IMR-90 (cell line): ENCODE measurements at regions not wholly inside any gene's neighbourhood (a gene's known extent, or its start where the extent isn't known, plus 50 kb on each side); places are given as distances from the start of the nearest gene placed in this dataset.

Source experiments
- ATAC-seq: fragments of 200-7000 bp; cut with Tn5 transposase; 2 replicates; pipeline ENCODE4 v1.9.1; 2020; ENCODE audit warnings: low read depth, mild to moderate bottlenecking, moderate library complexity
- BruUV-seq: library from RNA; stranded (reverse); fragments of 400-500 nt; replicated peaks from 2 replicates; lab custom pipeline; 2021; lab: Mats Ljungman, UMichigan
- CTCF ChIA-PET: fragments of 300-600 bp; formaldehyde crosslinking; extraction: SDS; loops from one replicate; lab custom pipeline; 2021; ENCODE audit warnings: antibody characterized with exemption; lab: Yijun Ruan, JAX
- POLR2A ChIA-PET: fragments of 300-600 bp; sonication (Branson Sonifier 250); formaldehyde crosslinking; loops from one replicate; lab custom pipeline; 2022; ENCODE audit warnings: antibody characterized with exemption; ENCODE audit not compliant: unreplicated experiment; lab: Charles Lee
- DNase-seq: peaks from one replicate; pipeline ENCODE4 v3.0.0; 2013
- H2AFZ ChIP-seq: replicated peaks from 2 replicates; pipeline ENCODE3; 2013; ENCODE audit warnings: low read length, mild to moderate bottlenecking; ENCODE audit not compliant: poor library complexity
- H2AK5ac ChIP-seq: 2 replicates; pipeline ENCODE4 v1.6.1; 2013; ENCODE audit warnings: low read depth, low read length, inconsistent platforms
- H2AK9ac ChIP-seq: replicated peaks from 2 replicates; pipeline ENCODE3; 2013; ENCODE audit warnings: mild to moderate bottlenecking, low read depth, low read length, moderate library complexity; ENCODE audit not compliant: poor library complexity
- H2BK120ac ChIP-seq: 2 replicates; pipeline ENCODE4 v1.6.1; 2013; ENCODE audit warnings: low read depth, low read length, inconsistent platforms
- H2BK15ac ChIP-seq: 3 replicates; pipeline ENCODE4 v1.6.1; 2013; ENCODE audit warnings: low read depth, low read length, inconsistent platforms
- H2BK20ac ChIP-seq: 2 replicates; pipeline ENCODE4 v1.6.1; 2013; ENCODE audit warnings: low read depth, mild to moderate bottlenecking, inconsistent platforms, low read length, moderate library complexity
- H2BK5ac ChIP-seq: 2 replicates; pipeline ENCODE4 v1.6.1; 2013; ENCODE audit warnings: mild to moderate bottlenecking, low read depth, low read length, inconsistent platforms; ENCODE audit not compliant: poor library complexity, severe bottlenecking
- H3K14ac ChIP-seq: replicated peaks from 2 replicates; pipeline ENCODE4 v1.6.1; 2013; ENCODE audit warnings: low read depth, low read length, inconsistent platforms
- H3K18ac ChIP-seq: 2 replicates; pipeline ENCODE4 v1.6.1; 2013; ENCODE audit warnings: low read depth, low read length, control low read depth
- H3K23ac ChIP-seq: 2 replicates; pipeline ENCODE4 v1.6.1; 2013; ENCODE audit warnings: low read depth, low read length, inconsistent platforms
- H3K27ac ChIP-seq: 2 replicates; pipeline ENCODE4 v1.5.1; 2013; ENCODE audit warnings: mild to moderate bottlenecking, control low read depth, low read length; ENCODE audit not compliant: insufficient read depth
- H3K27me3 ChIP-seq: 2 replicates; pipeline ENCODE4 v1.6.1; 2013; ENCODE audit warnings: low read length; ENCODE audit not compliant: control insufficient read depth, insufficient read depth
- H3K36me3 ChIP-seq: 2 replicates; pipeline ENCODE4 v1.6.1; 2013; ENCODE audit warnings: low read length, mixed read lengths; ENCODE audit not compliant: control insufficient read depth, insufficient read depth
- H3K4ac ChIP-seq: 2 replicates; pipeline ENCODE4 v1.6.1; 2013; ENCODE audit warnings: low read depth, low read length, inconsistent platforms
- H3K4me1 ChIP-seq: 2 replicates; pipeline ENCODE4 v1.6.1; 2013; ENCODE audit warnings: low read length, mixed read lengths; ENCODE audit not compliant: control insufficient read depth, insufficient read depth
- H3K4me2 ChIP-seq: 2 replicates; pipeline ENCODE4 v1.6.1; 2013; ENCODE audit warnings: low read depth, mild to moderate bottlenecking, control low read depth, low read length, moderate library complexity
- H3K4me3 ChIP-seq: 2 replicates; pipeline ENCODE4 v1.5.1; 2013; ENCODE audit warnings: low read depth, mild to moderate bottlenecking, control low read depth, low read length, moderate library complexity; ENCODE audit not compliant: insufficient read depth
- H3K56ac ChIP-seq: 2 replicates; pipeline ENCODE4 v1.6.1; 2013; ENCODE audit warnings: low read length, inconsistent platforms; ENCODE audit not compliant: insufficient read depth; ENCODE audit errors: extremely low read depth
- H3K79me1 ChIP-seq, 2 experiments: 2 replicates each; pipeline ENCODE4 v1.6.1; 2013; ENCODE audit warnings: low read length in 2 of 2, inconsistent platforms in 1 of 2, low read depth in 1 of 2
- H3K9ac ChIP-seq: 2 replicates; pipeline ENCODE4 v1.6.1; 2013; ENCODE audit warnings: low read depth, low read length, control low read depth
- H3K9me1 ChIP-seq: 2 replicates; pipeline ENCODE4 v1.6.1; 2013; ENCODE audit warnings: low read length, inconsistent platforms; ENCODE audit not compliant: insufficient read depth
- H3K9me3 ChIP-seq: 2 replicates; pipeline ENCODE4 v1.6.1; 2013; ENCODE audit warnings: low read length; ENCODE audit not compliant: control insufficient read depth, insufficient read depth
- H4K20me1 ChIP-seq: 2 replicates; pipeline ENCODE4 v1.6.1; 2013; ENCODE audit warnings: low read length, inconsistent platforms; ENCODE audit not compliant: insufficient read depth
- H4K5ac ChIP-seq: 2 replicates; pipeline ENCODE4 v1.6.1; 2013; ENCODE audit warnings: mild to moderate bottlenecking, low read depth, low read length, control low read depth
- H4K8ac ChIP-seq, 2 experiments: 2 replicates each; pipeline ENCODE4 v1.6.1; 2013; ENCODE audit warnings: low read depth in 2 of 2, low read length in 2 of 2, control low read depth in 1 of 2, inconsistent platforms in 1 of 2
- H4K91ac ChIP-seq: 2 replicates; pipeline ENCODE4 v1.6.1; 2013; ENCODE audit warnings: low read depth, low read length, inconsistent platforms; ENCODE audit not compliant: insufficient read depth
- BHLHE40 ChIP-seq: fragments of 150-350 bp; IDR thresholded peaks from 2 replicates; pipeline ENCODE4 v1.6.1; 2016; ENCODE audit warnings: mild to moderate bottlenecking, low read depth, low read length
- CEBPB ChIP-seq: IDR thresholded peaks from 2 replicates; pipeline ENCODE4 v1.6.1; 2012; ENCODE audit warnings: low read depth, low read length, improper control_type of control experiment
- CHD1 ChIP-seq: IDR thresholded peaks from 2 replicates; pipeline ENCODE4 v1.6.1; 2012; ENCODE audit warnings: low read depth, low read length, improper control_type of control experiment
- CTCF ChIP-seq: conservative IDR thresholded peaks from 2 replicates; pipeline ENCODE4 v1.5.1; 2012; ENCODE audit warnings: mild to moderate bottlenecking, low read depth, low read length, improper control_type of control experiment
- ELK1 ChIP-seq: fragments of 150-350 bp; IDR thresholded peaks from 2 replicates; pipeline ENCODE4 v1.6.1; 2016; ENCODE audit warnings: low read depth, mild to moderate bottlenecking, low read length, moderate library complexity, borderline replicate concordance
- FOS ChIP-seq: fragments of 150-350 bp; IDR thresholded peaks from 2 replicates; pipeline ENCODE4 v1.6.1; 2016; ENCODE audit warnings: low read depth, low read length
- MAFK ChIP-seq: IDR thresholded peaks from 2 replicates; pipeline ENCODE4 v1.6.1; 2012; ENCODE audit warnings: low read depth, low read length, improper control_type of control experiment
- MAZ ChIP-seq: IDR thresholded peaks from 2 replicates; pipeline ENCODE4 v1.6.1; 2012; ENCODE audit warnings: low read depth, mild to moderate bottlenecking, low read length, improper control_type of control experiment, moderate library complexity, borderline replicate concordance
- MXI1 ChIP-seq: IDR thresholded peaks from 2 replicates; pipeline ENCODE4 v1.6.1; 2012; ENCODE audit warnings: low read depth, mild to moderate bottlenecking, low read length, moderate library complexity, borderline replicate concordance
- NFE2L2 ChIP-seq: fragments of 150-350 bp; IDR thresholded peaks from 2 replicates; pipeline ENCODE4 v1.6.1; 2016; ENCODE audit warnings: low read depth, mild to moderate bottlenecking, low read length
- POLR2A ChIP-seq: IDR thresholded peaks from 2 replicates; pipeline ENCODE4 v1.6.1; 2012; ENCODE audit warnings: mild to moderate bottlenecking, low read depth, low read length
- RAD21 ChIP-seq: IDR thresholded peaks from 2 replicates; pipeline ENCODE4 v1.6.1; 2012; ENCODE audit warnings: low read length, improper control_type of control experiment
- RCOR1 ChIP-seq: IDR thresholded peaks from 2 replicates; pipeline ENCODE4 v1.6.1; 2012; ENCODE audit warnings: mild to moderate bottlenecking, low read length, improper control_type of control experiment; ENCODE audit not compliant: insufficient replicate concordance
- RFX5 ChIP-seq: IDR thresholded peaks from 2 replicates; pipeline ENCODE4 v1.8.0; 2012; ENCODE audit warnings: low read depth, mild to moderate bottlenecking, low read length, moderate library complexity
- SMC3 ChIP-seq: fragments of 150-350 bp; IDR thresholded peaks from 2 replicates; pipeline ENCODE4 v1.6.1; 2016; ENCODE audit warnings: low read depth, mild to moderate bottlenecking, antibody characterized with exemption, low read length, moderate library complexity
- WGBS, 2 experiments: methylation state at CpG; one replicate each; pipeline versions ENCODE4 v1.1.5 to v1.1.7; 2013; ENCODE audit warnings: missing lambda C conversion rate in 2 of 2; ENCODE audit not compliant: insufficient read length in 1 of 2; ENCODE audit errors: extremely low coverage in 2 of 2; 5-methylcytosine and 5-hydroxymethylcytosine counted together
- dilution Hi-C: fragments of 300-500 bp; cut with HindIII; formaldehyde crosslinking; loops from one replicate; pipeline ENCODE4 v1.14.3; 2018; ENCODE audit warnings: low sequenced_read_pairs; ENCODE audit not compliant: unreplicated experiment
- in situ Hi-C: fragments of 300-500 bp; cut with MboI; formaldehyde crosslinking; loops from 3 replicates; pipeline ENCODE4 v1.14.3; 2019; ENCODE audit warnings: low sequenced_read_pairs, inconsistent platforms, mixed read lengths
- intact Hi-C: fragments of 100-400 bp; cut with micrococcal nuclease; formaldehyde crosslinking; loops from 2 replicates; pipeline ENCODE4 v1.10.0; 2022
- TF ChIP-seq, protein P1 (sequence below): fragments of 150-350 bp; IDR thresholded peaks from 2 replicates; pipeline ENCODE4 v1.6.1; 2017; ENCODE audit warnings: mild to moderate bottlenecking, antibody characterized with exemption, low read length, low read depth

DNA sequence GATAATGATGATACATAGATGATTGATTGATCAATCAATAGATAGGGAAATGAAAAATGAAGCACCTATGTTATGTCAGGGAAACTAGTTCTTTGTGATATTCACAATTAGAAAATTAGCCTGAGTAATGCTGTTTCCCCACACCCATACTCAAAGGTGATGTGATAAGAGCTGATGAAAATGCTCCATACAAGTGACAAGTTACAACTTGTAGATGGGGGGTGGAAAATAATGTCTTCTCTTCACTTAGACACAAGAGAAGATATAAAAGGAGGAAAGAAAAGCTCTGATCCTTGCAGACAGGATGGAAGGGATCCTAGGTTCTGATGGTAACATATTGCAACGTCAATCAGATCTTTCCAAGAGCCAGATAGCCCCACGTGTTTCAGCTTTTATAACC is 365.9 kb downstream of the AKAIN1 start:
- Histone ChIP-seq H3K36me3 (no peaks in the 10 kb centered on the region), H2BK120ac (no peak overlapping the region), H2BK15ac (no peak overlapping the region), H3K9ac (no peak overlapping the region), H3K27ac (no peak overlapping the region), H3K56ac (no peak overlapping the region), H3K9me3 (peaks cover 10% of the 10 kb centered on the region), H2BK20ac (no peak overlapping the region), H3K79me1 (no peaks in the 10 kb centered on the region), H4K91ac (no peak overlapping the region), H3K9me1 (no peaks in the 10 kb centered on the region), H4K20me1 (no peaks in the 10 kb centered on the region), H3K27me3 (no peaks in the 10 kb centered on the region), H3K4me3 (no peak overlapping the region), H3K23ac (no peak overlapping the region), H4K8ac (no peak overlapping the region), H3K4me2 (no peak overlapping the region), H3K4me1 (no peaks in the 10 kb centered on the region), H2AFZ (no peak overlapping the region), H4K5ac (no peak overlapping the region), H3K18ac (no peak overlapping the region), H2AK9ac (no peak overlapping the region), H3K14ac (no peak overlapping the region), H2AK5ac (no peak overlapping the region), H3K4ac (no peak overlapping the region), H2BK5ac (no peak overlapping the region)
- ChIA-PET POLR2A (no interaction called here), CTCF (no interaction called here)
- in situ Hi-C loops = no loop called here
- no peak for TF ChIP-seq RCOR1
- TF ChIP-seq FOS = no peak
- no peak for TF ChIP-seq ELK1
- TF ChIP-seq CHD1 = no peak
- no peak for TF ChIP-seq MAZ
- no peak for TF ChIP-seq CTCF
- no peak for TF ChIP-seq NFE2L2
- no peak for TF ChIP-seq MXI1
- no peak for TF ChIP-seq MAFK
- TF ChIP-seq RAD21 = no peak
- TF ChIP-seq, protein P1, sequence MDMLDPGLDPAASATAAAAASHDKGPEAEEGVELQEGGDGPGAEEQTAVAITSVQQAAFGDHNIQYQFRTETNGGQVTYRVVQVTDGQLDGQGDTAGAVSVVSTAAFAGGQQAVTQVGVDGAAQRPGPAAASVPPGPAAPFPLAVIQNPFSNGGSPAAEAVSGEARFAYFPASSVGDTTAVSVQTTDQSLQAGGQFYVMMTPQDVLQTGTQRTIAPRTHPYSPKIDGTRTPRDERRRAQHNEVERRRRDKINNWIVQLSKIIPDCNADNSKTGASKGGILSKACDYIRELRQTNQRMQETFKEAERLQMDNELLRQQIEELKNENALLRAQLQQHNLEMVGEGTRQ = no peak
- no peak for TF ChIP-seq POLR2A
- no peak for TF ChIP-seq CEBPB
- TF ChIP-seq BHLHE40 = no peak
- TF ChIP-seq RFX5 = no peak
- no peak for TF ChIP-seq SMC3
- dilution Hi-C loops = no loop called here
- DNase-seq = no peak
- intact Hi-C loops = no loop called here
- no CpG with 5 or more reads among the region's 2 CpGs for WGBS, 2 experiments
- no peak for ATAC-seq
- BruUV-seq = no TSS peak
